Lower lobe of right lung (tissue), 2 donors: ENCODE measurements at regions not wholly inside any gene's neighbourhood (a gene's known extent, or its start where the extent isn't known, plus 50 kb on each side); places are given as distances from the start of the nearest gene placed in this dataset.

ENCODE experiments used
- ATAC-seq, 2 donors: fragments of 200-7000 bp; cut with Tn5 transposase; one replicate each; pipeline ENCODE4 v1.9.1; 2020 to 2022; ENCODE audit warnings: mild to moderate bottlenecking in 2 of 2, moderate library complexity in 2 of 2
- DNase-seq: peaks from one replicate; pipeline ENCODE4 v3.0.0-alpha.2; 2020
- H3K27ac ChIP-seq: fragments of 200-600 bp; one replicate; pipeline ENCODE4 v1.8.0; 2022
- H3K27me3 ChIP-seq: fragments of 200-600 bp; one replicate; pipeline ENCODE4 v1.8.0; 2022; ENCODE audit warnings: low read depth
- H3K36me3 ChIP-seq: fragments of 200-600 bp; one replicate; pipeline ENCODE4 v1.8.0; 2022; ENCODE audit warnings: mild to moderate bottlenecking
- H3K4me1 ChIP-seq: fragments of 200-600 bp; one replicate; pipeline ENCODE4 v1.8.0; 2022
- H3K4me3 ChIP-seq: fragments of 200-600 bp; one replicate; pipeline ENCODE4 v1.8.0; 2022; ENCODE audit warnings: mild to moderate bottlenecking
- H3K9me3 ChIP-seq: fragments of 200-600 bp; one replicate; pipeline ENCODE4 v1.8.0; 2022
- intact Hi-C: fragments of 100-400 bp; cut with DNase I; formaldehyde crosslinking; loops from one replicate; pipeline ENCODE4 v1.11.0; 2022
- TF ChIP-seq, protein P1 (sequence below): fragments of 200-600 bp; IDR thresholded peaks from one replicate; pipeline ENCODE4 v1.8.0; 2022; ENCODE audit warnings: antibody characterized with exemption, mild to moderate bottlenecking
- donor health status: DM: no; HTN: yes; CAD: no; lungs with severe emphysema.

DNA sequence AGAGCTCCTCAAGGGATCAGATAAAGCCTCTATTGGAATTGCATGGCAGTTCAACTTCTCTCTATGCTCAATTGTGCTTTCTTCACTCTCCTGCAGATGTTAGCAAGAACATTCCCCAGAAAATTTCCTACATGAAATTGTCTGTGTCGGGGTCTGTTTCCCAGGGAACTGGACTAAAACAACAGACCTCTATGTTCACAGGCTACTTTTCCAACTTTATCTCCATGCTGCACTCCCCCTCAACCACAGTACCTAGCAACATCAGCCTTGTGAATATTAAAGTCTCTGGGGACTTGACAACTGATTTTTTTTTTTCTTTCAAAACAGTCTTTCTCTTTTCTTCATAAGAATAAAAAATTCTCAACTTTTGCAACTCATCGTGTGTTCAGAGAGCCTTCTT is 1470.8 kb upstream of the ADGRL3 start:
- TF ChIP-seq, protein P1, sequence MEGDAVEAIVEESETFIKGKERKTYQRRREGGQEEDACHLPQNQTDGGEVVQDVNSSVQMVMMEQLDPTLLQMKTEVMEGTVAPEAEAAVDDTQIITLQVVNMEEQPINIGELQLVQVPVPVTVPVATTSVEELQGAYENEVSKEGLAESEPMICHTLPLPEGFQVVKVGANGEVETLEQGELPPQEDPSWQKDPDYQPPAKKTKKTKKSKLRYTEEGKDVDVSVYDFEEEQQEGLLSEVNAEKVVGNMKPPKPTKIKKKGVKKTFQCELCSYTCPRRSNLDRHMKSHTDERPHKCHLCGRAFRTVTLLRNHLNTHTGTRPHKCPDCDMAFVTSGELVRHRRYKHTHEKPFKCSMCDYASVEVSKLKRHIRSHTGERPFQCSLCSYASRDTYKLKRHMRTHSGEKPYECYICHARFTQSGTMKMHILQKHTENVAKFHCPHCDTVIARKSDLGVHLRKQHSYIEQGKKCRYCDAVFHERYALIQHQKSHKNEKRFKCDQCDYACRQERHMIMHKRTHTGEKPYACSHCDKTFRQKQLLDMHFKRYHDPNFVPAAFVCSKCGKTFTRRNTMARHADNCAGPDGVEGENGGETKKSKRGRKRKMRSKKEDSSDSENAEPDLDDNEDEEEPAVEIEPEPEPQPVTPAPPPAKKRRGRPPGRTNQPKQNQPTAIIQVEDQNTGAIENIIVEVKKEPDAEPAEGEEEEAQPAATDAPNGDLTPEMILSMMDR = no peak

GRCh38 chr4:59748433-59748832 is 1451.7 kb upstream of the ADGRL3 start:
- H3K36me3 ChIP-seq = no peaks in the 10 kb centered on the region
- no peak for DNase-seq
- no peaks in the 10 kb centered on the region for H3K9me3 ChIP-seq
- H3K4me1 ChIP-seq = no peaks in the 10 kb centered on the region
- H3K4me3 ChIP-seq = no peak overlapping the region
- ATAC-seq = no peak
- no peaks in the 10 kb centered on the region for H3K27me3 ChIP-seq
- no peak overlapping the region for H3K27ac ChIP-seq
- TF ChIP-seq, protein P1 = no peak
- intact Hi-C loops = no loop called here

More for the DNA sequence above, 1470.8 kb upstream of the ADGRL3 start:
- Histone ChIP-seq H3K27ac (no peak overlapping the region), H3K4me1 (no peaks in the 10 kb centered on the region), H3K4me3 (no peak overlapping the region), H3K27me3 (no peaks in the 10 kb centered on the region), H3K36me3 (no peaks in the 10 kb centered on the region), H3K9me3 (no peaks in the 10 kb centered on the region)
- intact Hi-C loops = no loop called here
- DNase-seq (no peak), ATAC-seq (no peak)

- no peak for DNase-seq
- intact Hi-C loops = no loop called here
- Histone ChIP-seq H3K27ac (no peak overlapping the region), H3K4me3 (no peak overlapping the region), H3K27me3 (no peaks in the 10 kb centered on the region), H3K36me3 (no peaks in the 10 kb centered on the region), H3K9me3 (no peaks in the 10 kb centered on the region), H3K4me1 (no peaks in the 10 kb centered on the region)
- TF ChIP-seq, protein P1 = no peak
- no peak for ATAC-seq
These were observed 1440.9 kb upstream of the ADGRL3 start for GRCh38 chr4:59759082-59759825.

DNA sequence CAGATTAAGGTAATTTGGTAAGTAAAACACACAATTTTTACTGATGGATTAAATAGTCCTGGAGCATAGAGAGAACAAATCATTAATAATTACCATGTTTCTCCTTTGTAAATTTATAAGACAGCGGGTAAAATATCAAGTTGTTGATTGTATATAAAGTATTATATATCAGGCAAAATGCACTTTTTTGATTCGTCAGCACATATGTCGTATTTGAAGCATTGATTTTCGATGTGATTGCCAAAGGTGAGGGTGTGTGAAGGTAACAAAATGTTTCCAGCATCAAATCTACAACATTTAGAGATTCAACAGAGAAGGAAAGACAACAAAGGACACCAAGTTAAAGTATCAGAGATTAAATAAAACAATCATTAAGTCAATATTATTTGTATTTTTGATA is 1437.8 kb upstream of the ADGRL3 start:
- Histone ChIP-seq H3K27ac (no peak overlapping the region), H3K4me1 (no peaks in the 10 kb centered on the region), H3K9me3 (no peaks in the 10 kb centered on the region), H3K4me3 (no peak overlapping the region), H3K27me3 (no peaks in the 10 kb centered on the region), H3K36me3 (no peaks in the 10 kb centered on the region)
- TF ChIP-seq, protein P1 = no peak
- DNase-seq (no peak), ATAC-seq (no peak)
- intact Hi-C loops = no loop called here

DNA sequence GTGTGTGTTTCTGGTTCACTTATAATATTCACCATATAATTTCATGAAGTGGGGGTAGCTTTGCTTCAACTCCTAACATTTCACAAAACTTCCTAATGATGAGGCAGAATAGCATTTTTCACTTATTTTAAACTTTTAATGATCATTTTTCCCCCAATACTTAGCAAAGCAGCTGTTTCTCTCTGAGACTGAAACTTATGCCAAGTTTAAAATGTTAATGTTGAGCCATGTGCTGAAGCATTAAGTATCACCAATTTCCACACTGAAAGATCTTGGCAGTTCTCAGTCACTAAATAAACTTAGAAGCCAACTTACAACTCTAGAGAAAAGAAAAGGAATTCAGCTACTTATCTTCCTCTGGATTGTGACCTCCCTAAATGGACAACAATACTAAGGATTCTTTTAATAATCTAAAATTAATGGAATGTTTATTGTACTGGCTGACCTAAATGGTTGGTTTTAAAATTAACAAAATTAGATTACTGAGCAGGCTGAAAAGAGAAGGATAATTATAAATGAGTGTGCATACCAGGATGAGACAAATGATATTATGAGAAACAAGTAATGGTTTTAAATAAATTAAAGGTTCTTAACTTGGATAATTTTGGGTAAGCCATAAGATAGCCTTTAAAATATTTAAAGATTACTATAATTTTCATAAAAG is 1429.4 kb upstream of the ADGRL3 start:
- DNase-seq (no peak), ATAC-seq (no peak)
- no peaks in the 10 kb centered on the region for H3K36me3 ChIP-seq
- H3K4me1 ChIP-seq = no peaks in the 10 kb centered on the region
- no peaks in the 10 kb centered on the region for H3K9me3 ChIP-seq
- TF ChIP-seq, protein P1 = no peak
- intact Hi-C loops = no loop called here
- H3K27me3 ChIP-seq = no peaks in the 10 kb centered on the region
- no peak overlapping the region for H3K4me3 ChIP-seq
- no peak overlapping the region for H3K27ac ChIP-seq
